GM21619 (cell line): ENCODE measurements at regions not wholly inside any gene's neighbourhood (a gene's known extent, or its start where the extent isn't known, plus 50 kb on each side); places are given as distances from the start of the nearest gene placed in this dataset.
"Not testable (repeated sequence)": the region's sequence is repeated elsewhere in the genome, so short reads cannot be mapped to it uniquely, and the experiment has no call there.

Source experiments
- ATAC-seq: cut with Tn5 transposase; IDR thresholded peaks from one replicate; pipeline ENCODE4 v1.9.1; 2021; ENCODE audit not compliant: unreplicated experiment

DNA sequence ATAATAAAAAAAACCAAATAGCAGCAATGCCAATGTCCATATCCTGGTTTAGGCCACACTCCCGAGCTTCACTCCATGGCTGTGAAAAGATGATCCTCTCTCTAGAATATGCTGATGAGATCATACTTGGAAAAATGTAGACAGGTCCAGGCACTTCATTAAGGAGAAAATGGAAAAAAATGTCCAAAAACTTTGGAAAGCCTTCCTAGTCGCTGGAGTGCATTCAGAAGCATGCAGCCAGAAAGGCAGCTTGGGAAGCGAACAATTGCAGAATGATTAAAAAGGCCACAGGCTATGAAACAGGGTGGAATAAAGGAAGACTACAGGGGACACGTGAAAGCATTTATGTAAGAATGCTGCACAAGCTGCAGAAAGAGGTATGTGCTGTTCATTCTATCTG, 165.6 kb upstream of the HCCS start:
- ATAC-seq, result no peak

GRCh38 chrX:10949541-10949940, 161.6 kb upstream of the HCCS start:
- no peak for ATAC-seq

DNA sequence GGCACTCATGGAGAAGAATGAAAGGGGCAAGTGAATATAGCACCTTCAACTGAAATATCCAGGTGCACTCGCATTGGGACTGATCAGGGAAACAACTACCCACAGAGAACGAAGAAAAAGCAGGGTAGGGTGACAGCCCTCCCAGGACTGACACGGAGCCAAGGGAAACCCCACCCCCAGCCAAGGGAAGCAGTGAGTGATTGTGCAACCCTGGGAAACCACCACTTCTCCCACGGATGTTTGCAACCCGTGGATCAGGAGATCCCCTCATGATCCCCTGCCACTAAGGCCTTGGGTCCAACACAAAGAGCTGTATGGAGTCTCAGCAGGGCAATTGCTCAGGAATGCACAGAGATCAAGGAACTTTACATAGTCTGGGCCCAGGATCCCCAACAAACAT, 158.5 kb upstream of the HCCS start:
- no peak for ATAC-seq

DNA sequence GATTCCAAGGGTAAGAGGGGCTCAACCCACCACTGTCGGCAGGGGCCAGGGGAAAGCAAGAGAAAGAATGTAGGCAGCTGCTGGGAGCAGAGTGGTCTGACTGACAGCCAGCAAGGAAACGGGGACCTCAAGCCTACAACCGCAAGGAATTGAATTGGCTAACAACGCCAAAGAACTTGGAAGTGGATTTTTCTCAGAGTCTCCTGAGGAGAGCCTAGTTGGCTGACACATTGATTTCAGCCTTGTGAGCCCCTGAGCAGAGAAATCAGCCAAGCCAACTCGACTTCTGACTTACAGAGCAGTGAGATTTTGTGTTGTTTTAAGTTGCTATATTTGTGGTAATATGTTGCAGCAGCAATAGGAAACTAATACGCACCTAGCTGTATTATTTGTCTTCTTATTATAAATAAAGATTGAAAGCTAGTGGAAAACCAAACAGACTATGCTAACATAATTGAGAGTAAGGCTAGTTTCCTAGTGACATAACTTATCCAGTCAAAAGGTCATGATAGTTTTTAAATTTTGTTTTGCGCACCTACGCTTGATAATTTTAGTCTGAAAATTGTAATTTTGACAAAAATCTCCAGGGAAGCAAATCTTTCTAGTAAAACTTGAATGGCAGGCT, 145.8 kb upstream of the HCCS start:
- ATAC-seq, result no peak

- ATAC-seq, result no peak
Observed at GRCh38 chrX:10966057-10966456, 145.1 kb upstream of the HCCS start.

- ATAC-seq, result no peak
Observed at GRCh38 chrX:10971176-10971575, 140.0 kb upstream of the HCCS start.

DNA sequence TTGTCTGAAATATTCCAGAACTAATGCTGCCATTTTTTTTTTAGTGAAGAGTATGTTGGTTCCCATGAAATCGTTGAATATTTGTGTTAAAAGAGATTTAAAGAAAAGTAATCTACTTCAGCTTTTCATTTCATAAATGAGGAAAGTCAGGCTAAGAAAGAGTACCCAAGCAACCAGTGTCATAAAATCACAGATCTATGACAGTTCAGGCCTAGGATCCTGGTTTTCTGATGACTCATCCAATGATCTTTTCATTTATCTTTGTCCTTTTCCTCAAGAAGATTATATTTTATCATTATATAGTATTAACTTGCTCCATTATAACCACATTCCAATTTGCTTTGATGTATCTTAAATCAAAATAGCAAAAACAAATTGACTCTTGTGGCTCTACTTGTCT, 139.4 kb upstream of the HCCS start:
- ATAC-seq, result no peak

- ATAC-seq, result no peak
Observed at GRCh38 chrX:10972706-10973105, 138.4 kb upstream of the HCCS start.

GRCh38 chrX:10974920-10975319, 136.2 kb upstream of the HCCS start:
- ATAC-seq, result no peak

DNA sequence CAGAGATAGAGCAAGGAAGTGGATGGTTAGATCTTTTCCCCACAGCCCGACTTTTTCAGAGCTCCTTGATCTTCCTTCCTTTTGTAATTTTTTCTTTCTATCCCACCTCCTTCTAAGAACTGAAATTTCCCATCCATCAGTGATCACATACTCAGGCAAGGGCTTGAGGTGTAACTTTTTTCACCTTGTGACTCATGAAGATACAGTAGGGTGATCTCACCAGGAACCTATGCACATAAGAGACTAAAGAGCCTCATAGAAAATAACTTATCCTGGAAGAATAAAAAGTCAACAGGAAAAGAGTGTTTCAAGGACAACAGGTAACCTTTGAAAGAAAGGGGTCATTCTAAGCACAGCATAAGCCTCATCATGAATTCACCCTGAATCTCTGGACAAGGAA, 131.2 kb upstream of the HCCS start:
- no peak for ATAC-seq

- ATAC-seq, result no peak
Observed at GRCh38 chrX:10981506-10981905, 129.6 kb upstream of the HCCS start.

- no peak for ATAC-seq
Observed at GRCh38 chrX:10983526-10983925, 127.6 kb upstream of the HCCS start.

- ATAC-seq, result no peak
Observed at GRCh38 chrX:10984213-10984612, 126.9 kb upstream of the HCCS start.

GRCh38 chrX:10986616-10987015, 124.5 kb upstream of the HCCS start:
- ATAC-seq, result no peak

DNA sequence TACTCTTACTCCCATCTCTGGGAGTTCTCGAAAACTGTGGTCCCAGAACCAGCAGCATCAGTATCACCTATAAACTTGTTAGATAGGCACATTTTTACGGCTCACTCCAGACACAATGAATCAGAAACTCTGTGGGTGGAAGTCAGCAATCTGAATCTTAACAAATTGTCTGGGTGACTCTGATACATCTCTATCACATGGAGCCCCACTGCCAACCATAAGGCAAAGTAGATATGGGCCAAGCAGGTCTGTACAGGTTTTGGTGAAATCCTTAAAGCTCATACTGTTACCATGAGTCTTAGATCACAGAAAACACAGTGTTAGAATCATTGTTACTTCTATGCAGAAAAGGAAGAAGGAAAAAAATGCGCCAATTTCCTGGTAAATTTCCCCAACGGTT, 122.5 kb upstream of the HCCS start:
- ATAC-seq, result no peak

GRCh38 chrX:10989386-10989785, 121.7 kb upstream of the HCCS start:
- no peak for ATAC-seq

DNA sequence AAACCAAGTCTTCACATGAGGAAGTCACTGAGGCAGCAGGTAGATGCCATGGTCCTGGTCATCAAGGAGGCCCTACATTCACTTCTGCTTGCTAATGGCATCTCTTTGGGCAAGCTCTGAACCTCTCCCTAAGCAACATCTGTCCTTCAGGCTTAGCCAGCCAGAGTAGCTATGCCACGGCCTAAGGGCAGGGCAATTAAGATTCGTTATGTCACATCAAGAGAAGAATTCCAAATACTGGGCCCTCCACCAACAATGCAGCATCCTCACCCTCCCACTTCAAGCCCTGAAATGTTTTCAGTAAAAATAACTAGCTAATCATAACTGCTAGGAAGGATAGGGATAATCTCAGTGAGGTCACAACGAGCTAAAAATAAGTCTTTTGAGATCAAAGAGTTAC, 120.7 kb upstream of the HCCS start:
- no peak for ATAC-seq

GRCh38 chrX:10990976-10991375, 120.2 kb upstream of the HCCS start:
- ATAC-seq, result no peak

GRCh38 chrX:10992110-10992509, 119.0 kb upstream of the HCCS start:
- no peak for ATAC-seq

- ATAC-seq, result not testable (repeated sequence)
Observed at GRCh38 chrX:11007076-11007475, 104.1 kb upstream of the HCCS start.

GRCh38 chrX:11010476-11010875, 100.7 kb upstream of the HCCS start:
- no peak for ATAC-seq

DNA sequence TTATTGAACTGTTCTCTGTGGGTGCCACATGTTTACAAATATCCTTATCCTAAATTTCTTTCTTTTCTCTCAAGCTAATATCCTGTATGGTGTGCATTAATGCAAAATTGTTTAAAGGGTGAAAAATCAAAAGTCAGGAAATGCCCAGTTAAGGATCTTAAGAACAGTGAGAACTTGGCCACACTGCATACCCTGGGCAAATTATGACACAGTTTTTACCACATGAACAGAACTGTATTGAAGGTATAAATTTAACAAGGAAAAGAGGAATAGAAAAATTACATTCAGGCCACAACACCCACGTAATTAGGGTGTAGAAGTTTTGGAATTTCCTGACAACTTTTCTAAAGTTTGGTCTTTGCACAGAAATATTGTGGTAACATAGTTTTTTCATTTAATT, 94.4 kb upstream of the HCCS start:
- ATAC-seq, result no peak

GRCh38 chrX:11022588-11022987, 88.5 kb upstream of the HCCS start:
- not testable (repeated sequence) for ATAC-seq

DNA sequence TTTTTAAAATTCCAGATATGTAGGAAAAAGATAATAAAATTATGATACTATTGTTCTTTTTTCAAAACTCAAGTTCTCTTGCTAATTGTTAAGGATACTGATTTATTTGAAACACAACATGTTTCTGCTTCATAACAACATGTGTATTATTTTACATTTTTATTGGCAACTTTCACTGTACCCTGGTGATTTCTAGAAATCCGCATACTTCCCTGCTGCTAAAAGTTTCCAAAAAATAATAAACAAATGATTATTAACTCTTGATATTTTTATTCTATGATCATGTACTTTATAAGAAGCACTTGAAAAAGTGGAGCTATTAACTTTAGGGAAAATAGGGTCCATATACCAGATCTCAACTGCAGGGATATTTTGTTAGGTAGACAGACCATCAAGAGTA, 71.2 kb upstream of the HCCS start:
- ATAC-seq, result no peak
